Mammary epithelial cell (primary cell): ENCODE measurements at regions not wholly inside any gene's neighbourhood (a gene's known extent, or its start where the extent isn't known, plus 50 kb on each side); places are given as distances from the start of the nearest gene placed in this dataset.

Source experiments
- CTCF ChIP-seq, 2 donors: IDR thresholded peaks in 1 of 2; conservative IDR thresholded peaks in 1 of 2; 2 replicates each; pipeline ENCODE4 v1.5.1; 2011 to 2012; ENCODE audit warnings: inconsistent platforms in 2 of 2, low read length in 2 of 2, mild to moderate bottlenecking in 2 of 2, control low read depth in 1 of 2, low read depth in 1 of 2; ENCODE audit not compliant: insufficient read depth in 1 of 2; ENCODE audit errors: extremely low read depth in 1 of 2
- EZH2 ChIP-seq: IDR thresholded peaks from 2 replicates; pipeline ENCODE4 v1.6.1; 2012; ENCODE audit warnings: low read length, inconsistent platforms, borderline replicate concordance

GRCh38 chr2:22929998-22930397 lies 455.0 kb upstream of the KLHL29 start:
- TF ChIP-seq CTCF (conservative IDR thresholded peaks at IDR 0.05 in 1 of 2, IDR thresholded peaks at IDR 0.05 in 1 of 2; ENCODE audit: extremely low read depth in 1 of 2, insufficient read depth in 1 of 2, low read depth in 1 of 2, low read length in 2 of 2): no peak
- no peak for TF ChIP-seq EZH2
